Inflammatory macrophage treated with lipopolysaccharide for 4 hours (primary cell): ENCODE measurements at regions not wholly inside any gene's neighbourhood (a gene's known extent, or its start where the extent isn't known, plus 50 kb on each side); places are given as distances from the start of the nearest gene placed in this dataset.

Experiments
- DNase-seq: peaks from one replicate; pipeline ENCODE4 v3.0.0-alpha.2; 2020

- no peak for DNase-seq
Observed at GRCh38 chr20:17023036-17023435, 203.8 kb upstream of the PCSK2 start.

- DNase-seq: no peak
Observed at GRCh38 chr20:17023806-17024205, 203.0 kb upstream of the PCSK2 start.

- no peak for DNase-seq
Observed at GRCh38 chr20:17024513-17025119, 202.2 kb upstream of the PCSK2 start.

- no peak for DNase-seq
Observed at GRCh38 chr20:17026346-17026745, 200.5 kb upstream of the PCSK2 start.

- no peak for DNase-seq
Observed at GRCh38 chr20:17029698-17030097, 197.1 kb upstream of the PCSK2 start.

GRCh38 chr20:17036541-17036940 lies 190.3 kb upstream of the PCSK2 start:
- DNase-seq: no peak

- no peak for DNase-seq
Observed at GRCh38 chr20:17042122-17042521, 184.7 kb upstream of the PCSK2 start.

GRCh38 chr20:17043323-17043722 lies 183.5 kb upstream of the PCSK2 start:
- no peak for DNase-seq

- DNase-seq: no peak
Observed at GRCh38 chr20:17044891-17045290, 181.9 kb upstream of the PCSK2 start.

- no peak for DNase-seq
Observed at GRCh38 chr20:17059465-17059864, 167.4 kb upstream of the PCSK2 start.

GRCh38 chr20:17061715-17062114 lies 165.1 kb upstream of the PCSK2 start:
- no peak for DNase-seq

GRCh38 chr20:17062712-17063111 lies 164.1 kb upstream of the PCSK2 start:
- no peak for DNase-seq

- DNase-seq: no peak
Observed at GRCh38 chr20:17066902-17067301, 159.9 kb upstream of the PCSK2 start.

- no peak for DNase-seq
Observed at GRCh38 chr20:17068084-17068711, 158.6 kb upstream of the PCSK2 start.

- no peak for DNase-seq
Observed at GRCh38 chr20:17077030-17077429, 149.8 kb upstream of the PCSK2 start.

GRCh38 chr20:17083738-17084137 lies 143.1 kb upstream of the PCSK2 start:
- DNase-seq: no peak

GRCh38 chr20:17084909-17085308 lies 141.9 kb upstream of the PCSK2 start:
- no peak for DNase-seq

GRCh38 chr20:17093782-17094181 lies 133.1 kb upstream of the PCSK2 start:
- DNase-seq: no peak

GRCh38 chr20:17097603-17098002 lies 129.2 kb upstream of the PCSK2 start:
- no peak for DNase-seq

GRCh38 chr20:17100506-17100905 lies 126.3 kb upstream of the PCSK2 start:
- DNase-seq: no peak

- no peak for DNase-seq
Observed at GRCh38 chr20:17107127-17107526, 119.7 kb upstream of the PCSK2 start.

GRCh38 chr20:17108896-17109295 lies 117.9 kb upstream of the PCSK2 start:
- DNase-seq: no peak

- no peak for DNase-seq
Observed at GRCh38 chr20:17109307-17109706, 117.5 kb upstream of the PCSK2 start.

GRCh38 chr20:17128206-17128605 lies 98.6 kb upstream of the PCSK2 start:
- DNase-seq: no peak

GRCh38 chr20:17129089-17129488 lies 97.8 kb upstream of the PCSK2 start:
- no peak for DNase-seq
